ENCODE measurements at regions not wholly inside any gene's neighbourhood (a gene's known extent, or its start where the extent isn't known, plus 50 kb on each side); places are given as distances from the start of the nearest gene placed in this dataset.
A peak's percentile ranks its signal among the peaks of the same experiment; 100 is the strongest.

- intact Hi-C loops (cut with micrococcal nuclease) = loop anchor here (1.0 to 2.0 kb wide), 3 partner anchors 14 to 107 kb away; no protein-coding TSS in a partner anchor
- H3K9me3 Mint-ChIP-seq = no peaks in the 10 kb centered on the region
- H3K27me3 Mint-ChIP-seq (ENCODE audit: insufficient read depth) = no peaks in the 10 kb centered on the region
- no peaks in the 10 kb centered on the region for H3K36me3 Mint-ChIP-seq (ENCODE audit: low read depth)
- H3K4me3 Mint-ChIP-seq = no peak overlapping the region
- no peak overlapping the region for H3K27ac Mint-ChIP-seq
- no peak for DNase-seq (ENCODE audit: low spot score)
- H3K4me1 Mint-ChIP-seq (ENCODE audit: low read depth) = peaks cover 45% of the 10 kb centered on the region
These were observed 81.8 kb downstream of the IRF2BPL start for GRCh38 chr14:76946753-76947077.

GRCh38 chr14:76943072-76943471 is 85.4 kb downstream of the IRF2BPL start:
- H3K4me3 Mint-ChIP-seq = no peak overlapping the region
- DNase-seq (ENCODE audit: low spot score) = no peak
- no peaks in the 10 kb centered on the region for H3K36me3 Mint-ChIP-seq (ENCODE audit: low read depth)
- H3K27me3 Mint-ChIP-seq (ENCODE audit: insufficient read depth) = peaks cover 3% of the 10 kb centered on the region
- no peak overlapping the region for H3K27ac Mint-ChIP-seq
- intact Hi-C loops (cut with micrococcal nuclease) = no loop called here
- no peaks in the 10 kb centered on the region for H3K9me3 Mint-ChIP-seq
- H3K4me1 Mint-ChIP-seq (ENCODE audit: low read depth) = peaks cover 30% of the 10 kb centered on the region

GRCh38 chr14:76941946-76942805 is 86.3 kb downstream of the IRF2BPL start:
- Mint-ChIP-seq H3K4me3 (no peak overlapping the region), H3K27me3 (ENCODE audit: insufficient read depth) (peaks cover 3% of the 10 kb centered on the region), H3K27ac (no peak overlapping the region), H3K36me3 (ENCODE audit: low read depth) (no peaks in the 10 kb centered on the region), H3K4me1 (ENCODE audit: low read depth) (peaks cover 22% of the 10 kb centered on the region), H3K9me3 (no peaks in the 10 kb centered on the region)
- intact Hi-C loops (cut with micrococcal nuclease) = no loop called here
- no peak for DNase-seq (ENCODE audit: low spot score)

DNA sequence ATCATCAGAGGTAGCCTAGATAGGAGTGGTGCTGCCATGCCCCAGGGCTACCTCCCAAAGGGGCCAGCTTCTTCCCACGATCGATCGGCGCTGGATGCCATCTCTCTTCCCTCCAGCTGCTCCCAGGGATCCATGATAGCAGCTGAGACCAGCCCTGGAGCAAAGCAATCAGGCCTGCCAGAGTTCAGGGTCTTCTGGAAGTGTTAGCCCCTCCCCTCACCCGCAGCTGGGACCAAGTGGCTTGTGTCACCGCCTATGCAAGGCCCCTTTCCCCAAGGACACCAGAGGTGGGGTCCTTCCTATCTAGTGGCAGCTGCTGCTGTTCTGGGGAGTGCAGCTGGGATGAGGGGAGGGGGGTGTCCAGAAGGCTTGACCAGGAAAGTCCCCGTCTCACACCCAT is 87.0 kb downstream of the IRF2BPL start:
- Mint-ChIP-seq H3K36me3 (ENCODE audit: low read depth) (no peaks in the 10 kb centered on the region), H3K4me3 (no peak overlapping the region), H3K4me1 (ENCODE audit: low read depth) (peaks cover 16% of the 10 kb centered on the region), H3K9me3 (no peaks in the 10 kb centered on the region), H3K27me3 (ENCODE audit: insufficient read depth) (peaks cover 3% of the 10 kb centered on the region), H3K27ac (no peak overlapping the region)
- intact Hi-C loops (cut with micrococcal nuclease) = no loop called here
- DNase-seq (ENCODE audit: low spot score) = no peak

- H3K9me3 Mint-ChIP-seq = no peaks in the 10 kb centered on the region
These were observed 88.3 kb downstream of the IRF2BPL start for GRCh38 chr14:76940021-76940760.

DNA sequence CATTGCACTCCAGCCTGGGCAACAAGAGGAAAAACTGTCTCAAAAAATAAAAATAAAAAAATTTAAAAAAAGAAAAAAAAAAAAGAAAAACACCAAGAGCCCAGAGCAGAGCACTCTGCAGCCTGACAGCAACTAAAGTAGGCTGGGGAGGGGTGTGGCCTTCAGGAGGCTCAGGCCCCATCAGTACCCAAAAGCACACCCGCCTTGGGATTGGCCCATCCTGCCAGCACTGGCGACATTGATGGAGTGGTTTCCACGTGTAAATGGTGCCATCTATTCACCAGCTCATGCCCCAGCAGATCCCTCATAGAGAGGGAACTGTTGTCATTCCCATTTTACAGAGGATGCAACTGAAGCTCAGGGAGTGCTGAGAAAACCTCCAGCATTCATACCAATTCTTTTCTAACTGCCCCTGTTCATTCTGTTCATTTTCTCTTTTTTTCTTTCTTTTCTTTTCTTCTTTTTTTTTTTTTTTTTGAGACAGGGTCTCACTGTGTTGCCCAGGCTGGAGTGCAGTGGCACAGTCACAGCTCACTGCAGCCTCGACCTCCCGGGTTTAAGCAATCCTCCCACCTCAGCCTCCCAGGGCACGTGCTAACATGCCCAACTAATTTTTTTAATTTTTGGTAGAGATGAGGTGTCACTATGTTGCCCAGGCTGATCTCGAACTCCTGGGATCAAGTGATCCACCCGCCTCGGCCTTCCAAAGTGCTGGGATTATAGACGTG is 89.3 kb downstream of the IRF2BPL start:
- no peak overlapping the region for H3K27ac Mint-ChIP-seq
- H3K27me3 Mint-ChIP-seq (ENCODE audit: insufficient read depth) = peaks cover 3% of the 10 kb centered on the region
- intact Hi-C loops (cut with micrococcal nuclease) = no loop called here
- no peaks in the 10 kb centered on the region for H3K36me3 Mint-ChIP-seq (ENCODE audit: low read depth)
- H3K4me3 Mint-ChIP-seq = no peak overlapping the region
- peaks cover 15% of the 10 kb centered on the region for H3K4me1 Mint-ChIP-seq (ENCODE audit: low read depth)
- no peak for DNase-seq (ENCODE audit: low spot score)
- H3K9me3 Mint-ChIP-seq = no peaks in the 10 kb centered on the region

More at GRCh38 chr14:76940021-76940760, 88.3 kb downstream of the IRF2BPL start:
- H3K36me3 Mint-ChIP-seq (ENCODE audit: low read depth) = no peaks in the 10 kb centered on the region
- intact Hi-C loops (cut with micrococcal nuclease) = no loop called here
- peaks cover 3% of the 10 kb centered on the region for H3K27me3 Mint-ChIP-seq (ENCODE audit: insufficient read depth)
- peaks cover 15% of the 10 kb centered on the region for H3K4me1 Mint-ChIP-seq (ENCODE audit: low read depth)
- DNase-seq (ENCODE audit: low spot score) = no peak
- H3K27ac Mint-ChIP-seq = no peak overlapping the region
- no peak overlapping the region for H3K4me3 Mint-ChIP-seq

- H3K36me3 Mint-ChIP-seq (ENCODE audit: low read depth) = no peaks in the 10 kb centered on the region
- H3K27me3 Mint-ChIP-seq (ENCODE audit: insufficient read depth) = peaks cover 3% of the 10 kb centered on the region
- peaks cover 12% of the 10 kb centered on the region for H3K4me1 Mint-ChIP-seq (ENCODE audit: low read depth)
- H3K9me3 Mint-ChIP-seq = no peaks in the 10 kb centered on the region
- no peak overlapping the region for H3K4me3 Mint-ChIP-seq
- no peak for DNase-seq (ENCODE audit: low spot score)
- intact Hi-C loops (cut with micrococcal nuclease) = no loop called here
- H3K27ac Mint-ChIP-seq = no peak overlapping the region
These were observed 90.4 kb downstream of the IRF2BPL start for GRCh38 chr14:76938092-76938500.

DNA sequence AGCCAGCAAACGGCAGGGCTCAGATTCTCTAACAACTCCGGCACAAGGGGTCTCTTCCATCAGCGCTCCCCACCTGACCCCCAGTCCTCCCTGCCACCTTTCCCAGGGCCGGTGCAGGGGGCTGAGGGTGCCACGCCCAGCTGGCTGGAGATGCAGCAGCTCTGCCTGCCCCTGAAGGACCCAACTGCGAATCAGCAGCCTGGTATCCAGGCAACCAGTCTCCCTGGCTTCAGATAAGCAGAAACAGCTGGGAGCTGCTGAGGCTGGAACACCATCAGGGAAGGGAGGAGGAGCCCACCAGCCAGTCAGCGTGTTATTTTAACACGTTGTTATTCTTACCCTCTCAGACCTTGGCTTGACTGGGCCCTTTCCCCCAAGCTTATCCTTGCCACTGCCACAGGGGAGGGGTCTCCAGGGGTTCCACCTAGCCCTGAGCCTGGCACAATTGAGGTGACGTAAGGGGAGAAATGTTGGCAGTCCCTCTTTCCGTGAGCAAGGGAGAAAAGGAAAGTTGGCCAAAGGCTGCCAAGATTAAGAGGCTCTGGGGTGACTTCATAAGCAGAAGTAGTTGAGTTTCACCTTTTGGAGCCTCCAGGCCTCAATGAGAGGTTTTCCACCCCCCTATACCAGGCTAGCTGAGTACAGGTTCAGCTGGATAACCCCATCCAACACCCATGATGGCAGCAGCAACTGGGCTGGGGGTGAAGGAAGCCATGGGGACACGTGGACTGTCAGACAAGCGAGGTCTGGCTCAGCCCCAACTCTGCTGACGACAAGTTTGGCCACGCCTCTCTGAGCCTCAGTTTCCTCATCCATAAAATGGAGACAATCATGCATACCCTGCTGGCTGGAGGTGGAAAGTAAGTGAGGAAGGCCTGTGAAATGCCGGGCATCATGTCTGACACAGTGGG is 91.1 kb downstream of the IRF2BPL start:
- no peak for DNase-seq (ENCODE audit: low spot score)
- Mint-ChIP-seq H3K27me3 (ENCODE audit: insufficient read depth) (peaks cover 7% of the 10 kb centered on the region), H3K36me3 (ENCODE audit: low read depth) (no peaks in the 10 kb centered on the region), H3K4me1 (ENCODE audit: low read depth) (peaks cover 6% of the 10 kb centered on the region), H3K4me3 (no peak overlapping the region), H3K27ac (no peak overlapping the region), H3K9me3 (no peaks in the 10 kb centered on the region)
- intact Hi-C loops (cut with micrococcal nuclease) = no loop called here

DNA sequence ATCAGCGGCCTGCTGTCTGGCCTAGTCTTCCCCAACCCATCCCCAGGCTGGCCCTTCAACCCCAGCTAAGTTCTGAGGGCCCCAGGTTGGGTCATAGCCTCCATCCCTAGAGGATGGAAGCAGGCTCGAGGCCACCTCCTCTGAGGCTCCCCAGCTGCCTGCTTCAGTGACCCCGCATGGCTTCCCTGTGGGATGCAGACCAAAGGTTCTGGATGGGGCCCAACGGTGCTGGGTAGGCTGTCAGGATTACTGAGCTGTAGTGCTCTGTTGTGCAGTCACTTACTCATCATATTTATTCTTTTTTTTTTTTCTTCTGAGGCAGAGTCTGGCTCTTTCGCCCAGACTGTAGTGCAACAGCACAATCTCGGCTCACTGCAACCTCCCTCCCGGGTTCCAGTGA is 92.0 kb downstream of the IRF2BPL start:
- peaks cover 10% of the 10 kb centered on the region for H3K4me1 Mint-ChIP-seq (ENCODE audit: low read depth)
- no peak overlapping the region for H3K27ac Mint-ChIP-seq
- no peak for DNase-seq (ENCODE audit: low spot score)
- H3K9me3 Mint-ChIP-seq = no peaks in the 10 kb centered on the region
- intact Hi-C loops (cut with micrococcal nuclease) = no loop called here
- no peaks in the 10 kb centered on the region for H3K36me3 Mint-ChIP-seq (ENCODE audit: low read depth)
- no peak overlapping the region for H3K4me3 Mint-ChIP-seq
- H3K27me3 Mint-ChIP-seq (ENCODE audit: insufficient read depth) = peaks cover 7% of the 10 kb centered on the region

GRCh38 chr14:76933515-76933914 is 95.0 kb downstream of the IRF2BPL start:
- Mint-ChIP-seq H3K27ac (no peak overlapping the region), H3K4me1 (ENCODE audit: low read depth) (peaks cover 38% of the 10 kb centered on the region), H3K36me3 (ENCODE audit: low read depth) (no peaks in the 10 kb centered on the region), H3K27me3 (ENCODE audit: insufficient read depth) (peaks cover 7% of the 10 kb centered on the region), H3K4me3 (no peak overlapping the region), H3K9me3 (no peaks in the 10 kb centered on the region)
- DNase-seq (ENCODE audit: low spot score) = no peak
- intact Hi-C loops (cut with micrococcal nuclease) = no loop called here

DNA sequence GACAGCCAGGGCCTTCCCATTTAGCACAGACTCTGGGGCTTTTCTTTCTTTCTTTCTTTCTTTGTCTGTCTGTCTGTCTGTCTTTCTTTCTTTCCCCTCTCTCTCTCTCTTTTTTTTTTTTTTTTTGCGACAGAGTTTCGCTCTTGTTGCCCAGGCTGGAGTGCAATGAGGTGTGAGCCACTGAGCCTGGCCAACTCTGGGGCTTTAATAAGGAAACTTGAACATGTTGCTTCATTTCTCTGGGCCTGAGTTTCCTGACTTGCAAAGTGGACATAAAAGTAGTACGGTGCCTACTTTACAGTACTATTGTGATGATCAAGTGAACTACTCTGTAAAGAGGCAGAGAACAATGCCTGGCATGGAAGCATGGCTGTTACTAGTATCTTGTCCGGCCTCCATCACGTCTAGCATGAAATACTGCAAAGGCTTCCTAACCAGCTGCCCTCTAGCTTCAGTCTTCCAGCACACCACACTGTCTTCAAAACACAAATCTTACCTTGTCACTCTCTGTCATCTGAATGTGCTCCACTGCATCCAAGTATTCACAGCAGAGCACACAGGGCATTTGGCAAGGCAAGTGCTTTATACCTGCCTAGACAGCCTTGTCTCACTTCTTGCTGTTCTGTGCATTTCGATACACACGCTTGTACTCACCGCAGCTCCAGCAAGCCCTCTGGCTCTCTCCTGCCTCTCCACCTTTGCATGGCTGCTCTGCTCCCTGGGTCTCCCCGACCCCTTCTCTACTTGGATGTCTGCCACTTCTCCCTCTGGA is 96.7 kb downstream of the IRF2BPL start:
- Mint-ChIP-seq H3K9me3 (no peaks in the 10 kb centered on the region), H3K4me3 (no peak overlapping the region), H3K27me3 (ENCODE audit: insufficient read depth) (peaks cover 6% of the 10 kb centered on the region), H3K27ac (peak overlapping the region; percentile 49), H3K4me1 (ENCODE audit: low read depth) (peaks cover 55% of the 10 kb centered on the region), H3K36me3 (ENCODE audit: low read depth) (no peaks in the 10 kb centered on the region)
- intact Hi-C loops (cut with micrococcal nuclease) = no loop called here
- no peak for DNase-seq (ENCODE audit: low spot score)
